M059J (cell line): ENCODE measurements at regions not wholly inside any gene's neighbourhood (a gene's known extent, or its start where the extent isn't known, plus 50 kb on each side); places are given as distances from the start of the nearest gene placed in this dataset.

Source experiments
- DNase-seq: peaks from one replicate; pipeline ENCODE4 v3.0.0-alpha.2; 2012; ENCODE audit warnings: low read depth

DNA sequence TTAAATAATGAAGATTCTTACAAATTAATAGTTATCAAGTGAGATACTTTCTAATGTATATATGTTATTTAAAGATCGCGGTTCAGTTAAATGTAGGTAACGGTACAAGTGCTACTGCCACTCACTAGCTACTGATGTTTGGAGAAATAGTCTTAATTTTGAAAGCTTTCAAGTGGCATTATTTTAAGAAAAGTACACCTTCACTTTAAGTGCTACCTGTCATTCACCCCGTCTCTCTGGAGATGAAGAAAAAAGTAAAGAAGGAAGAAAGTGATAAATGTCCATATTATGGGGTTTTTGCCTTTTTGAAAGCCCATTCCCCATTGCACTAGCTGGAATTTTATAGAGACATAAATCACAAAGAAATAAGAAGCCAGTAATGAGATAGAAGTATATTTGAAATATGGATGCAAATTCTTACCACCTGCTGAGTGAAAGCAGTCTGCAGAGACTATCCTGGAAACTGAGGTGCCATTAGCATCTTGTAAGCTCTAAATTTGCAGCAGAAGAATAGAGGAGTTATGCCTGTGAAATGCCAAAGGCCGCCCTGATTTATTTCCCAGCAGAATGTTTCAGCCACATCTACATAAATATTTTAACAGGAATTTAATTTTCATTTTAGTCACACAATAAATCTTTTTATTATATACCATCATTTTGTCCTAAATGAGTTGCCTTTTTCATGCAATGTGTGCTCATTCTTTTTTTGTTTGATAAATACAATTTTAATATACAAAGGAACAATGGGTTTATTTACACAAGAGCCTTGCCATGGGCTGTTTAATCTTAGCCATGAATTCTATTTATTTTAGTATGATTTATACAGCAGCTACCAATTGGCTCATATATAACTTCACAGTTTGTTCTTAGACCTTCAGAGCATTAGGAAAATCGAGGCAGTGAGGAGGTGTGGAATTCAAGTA lies 489.9 kb upstream of the RAG2 start:
- DNase-seq, result no peak

DNA sequence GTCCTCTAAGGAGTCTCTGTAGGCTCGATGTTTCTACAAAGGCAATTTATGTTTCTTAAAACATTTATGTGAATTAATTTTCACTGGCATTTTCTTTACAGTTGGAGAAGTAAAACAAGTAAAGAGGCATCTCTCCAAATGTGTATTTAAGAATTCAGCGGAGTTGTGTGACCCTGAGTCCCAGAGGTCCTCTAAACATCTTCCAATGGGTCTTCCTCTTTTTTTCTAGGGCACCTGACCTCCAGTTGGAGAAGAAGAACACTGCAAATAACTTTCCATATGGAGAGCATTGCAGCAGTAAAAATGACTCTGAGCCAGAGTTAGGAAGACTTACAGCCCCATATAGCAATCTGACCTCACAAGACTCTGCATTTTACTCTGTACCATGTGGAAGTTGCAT lies 480.5 kb upstream of the RAG2 start:
- no peak for DNase-seq

DNA sequence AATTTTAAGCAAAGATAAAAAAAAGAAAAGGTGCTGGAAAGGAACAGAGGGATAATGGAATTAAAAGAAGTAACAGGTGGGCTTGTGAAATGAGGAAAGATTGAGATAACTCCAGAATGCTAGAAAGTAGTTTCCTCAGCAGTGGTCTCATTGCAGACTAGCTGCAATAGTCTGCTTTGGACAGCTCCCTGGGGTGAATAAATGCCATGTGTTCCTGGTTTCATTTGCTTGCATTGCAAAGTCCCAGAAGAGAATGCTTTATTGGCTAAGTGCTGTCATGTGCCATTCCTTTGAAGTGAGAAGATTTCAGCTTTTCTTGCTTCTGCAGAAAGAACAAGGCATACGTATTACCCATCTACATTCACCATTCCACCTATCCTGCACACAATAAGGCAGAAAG lies 478.8 kb upstream of the RAG2 start:
- DNase-seq, result no peak

DNA sequence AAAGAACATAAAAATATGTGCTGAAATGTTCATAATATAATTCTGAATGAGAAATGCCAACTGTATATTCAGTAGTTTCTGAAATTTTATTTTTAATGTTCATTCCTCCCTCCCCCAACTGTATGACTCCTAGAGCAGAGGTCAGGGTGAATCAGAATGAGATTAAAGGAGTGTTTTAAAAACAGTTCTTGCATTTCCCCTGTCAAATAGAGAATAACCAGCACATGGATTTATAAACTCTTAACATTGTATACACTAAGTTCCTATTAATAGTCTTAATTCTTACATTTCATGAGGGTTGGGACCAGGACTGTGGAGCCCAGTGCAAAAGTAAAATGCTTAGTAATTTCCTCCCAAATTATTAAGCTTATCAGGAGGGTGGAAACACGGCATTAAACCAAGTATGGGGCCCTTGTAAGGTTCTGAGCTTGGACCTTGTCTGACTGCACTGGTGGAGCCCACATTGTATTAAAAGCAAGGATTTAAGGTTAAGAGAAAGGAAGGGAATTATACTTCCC lies 474.6 kb upstream of the RAG2 start:
- DNase-seq, result no peak

DNA sequence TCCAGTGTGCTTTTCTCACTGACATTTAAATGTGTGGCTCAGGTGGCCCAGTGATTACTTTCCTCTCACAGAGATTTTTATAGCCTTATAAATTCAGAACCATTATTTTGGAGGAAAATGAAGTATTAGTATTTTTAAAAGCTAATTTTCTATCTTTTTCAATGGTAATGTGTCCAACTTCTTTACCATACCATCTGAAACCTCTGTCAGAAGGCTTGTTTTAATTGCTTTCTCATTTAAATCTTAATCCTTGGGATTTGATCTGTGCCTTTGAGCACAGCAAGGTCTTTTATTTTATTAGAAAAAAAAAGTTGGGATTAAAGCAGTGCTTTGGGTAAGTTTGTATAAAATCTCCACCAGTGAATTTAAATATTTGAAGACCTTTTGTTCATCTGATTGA lies 452.3 kb upstream of the RAG2 start:
- DNase-seq, result no peak

DNA sequence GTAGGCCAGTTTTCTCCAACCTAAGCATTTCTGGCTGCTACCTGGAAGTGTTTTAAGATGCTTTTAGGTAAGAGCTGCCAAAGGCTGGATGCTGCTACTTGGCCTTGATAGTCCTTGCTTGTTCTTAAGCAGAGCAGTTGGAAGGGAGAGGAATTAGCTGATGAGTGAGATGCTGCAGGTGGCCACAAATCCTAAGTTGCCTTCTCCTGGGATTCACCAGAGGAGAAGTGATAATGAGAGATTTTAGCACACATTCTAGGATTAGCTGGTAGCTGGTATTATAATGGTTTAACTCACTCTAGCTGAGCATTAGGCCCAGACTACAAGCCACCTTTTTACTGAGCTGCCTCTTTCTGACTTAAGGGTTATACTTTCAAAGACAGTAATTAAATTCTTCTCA lies 442.9 kb upstream of the RAG2 start:
- DNase-seq, result no peak

DNA sequence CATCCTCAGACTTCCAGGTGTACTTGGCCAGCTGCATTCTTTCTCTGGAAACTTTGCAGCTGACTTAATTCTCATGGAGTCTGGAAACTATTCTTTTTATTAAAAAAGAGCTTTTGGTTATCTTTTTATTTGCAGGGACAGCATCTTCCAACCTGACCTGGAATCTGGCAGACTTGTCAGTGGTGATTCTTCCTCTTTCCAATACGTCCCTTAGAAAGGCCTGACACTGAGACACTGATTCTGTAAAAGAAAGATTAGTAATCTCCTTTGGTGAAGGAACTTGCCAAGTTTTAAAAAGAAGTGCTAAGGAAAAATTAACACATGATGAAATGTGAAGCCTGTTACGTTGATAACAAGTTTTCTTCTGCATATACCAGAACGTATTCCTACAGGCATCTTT lies 440.9 kb upstream of the RAG2 start:
- no peak for DNase-seq

DNA sequence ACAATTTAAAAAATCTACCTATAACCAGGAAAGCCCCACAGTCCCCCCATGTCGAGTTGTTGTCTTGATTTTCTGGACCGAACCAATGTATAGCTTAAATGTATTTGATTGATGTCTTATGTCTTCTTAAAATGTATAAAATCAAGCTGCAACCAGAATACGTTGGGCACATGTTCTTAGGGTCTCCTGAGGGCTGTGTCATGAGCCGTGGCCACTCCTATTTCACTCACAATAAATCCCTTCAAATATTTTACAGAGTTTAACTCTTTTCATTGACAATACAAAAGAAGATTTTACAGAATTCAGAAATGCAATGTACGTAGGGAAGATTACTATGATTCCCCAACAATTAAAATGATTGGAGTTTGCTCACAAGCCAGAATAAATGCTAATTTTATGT lies 428.7 kb upstream of the RAG2 start:
- DNase-seq, result no peak

DNA sequence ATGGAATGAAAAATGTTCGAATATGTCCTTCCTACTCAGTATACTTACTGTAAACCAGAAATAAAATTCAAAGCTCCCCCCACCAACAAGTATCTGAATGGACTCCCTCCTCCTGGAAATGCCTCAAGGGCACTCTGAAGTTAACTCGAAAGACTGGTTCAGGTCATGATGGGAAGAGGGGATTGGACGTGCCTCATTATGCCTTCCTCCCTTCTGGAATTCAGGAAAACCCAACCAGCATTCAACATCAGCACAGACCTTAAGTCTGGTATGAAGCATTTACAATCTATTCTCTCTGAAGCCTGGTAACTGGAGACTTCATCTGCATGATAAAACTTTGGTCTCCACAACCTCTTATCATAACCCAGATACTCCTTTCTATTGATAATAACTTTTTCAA lies 428.3 kb upstream of the RAG2 start:
- DNase-seq, result no peak

DNA sequence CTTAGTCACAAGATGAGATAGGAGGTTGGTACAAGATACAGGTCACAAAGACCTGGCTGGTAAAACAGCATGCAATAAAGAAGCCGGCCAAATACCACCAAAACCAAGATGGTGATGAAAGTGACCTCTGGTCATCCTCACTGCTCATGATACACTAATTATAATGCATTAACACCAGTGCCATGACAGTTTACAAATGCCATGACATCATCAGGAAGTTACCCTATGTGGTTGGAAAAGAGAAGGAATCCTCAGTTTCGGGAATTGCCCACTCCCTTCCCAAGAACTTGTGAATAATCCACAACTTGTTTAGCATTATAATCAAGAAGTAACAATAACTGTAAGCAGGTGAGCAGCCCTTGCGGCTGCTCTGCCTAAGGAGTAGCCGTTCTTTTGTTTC lies 408.5 kb upstream of the RAG2 start:
- no peak for DNase-seq

DNA sequence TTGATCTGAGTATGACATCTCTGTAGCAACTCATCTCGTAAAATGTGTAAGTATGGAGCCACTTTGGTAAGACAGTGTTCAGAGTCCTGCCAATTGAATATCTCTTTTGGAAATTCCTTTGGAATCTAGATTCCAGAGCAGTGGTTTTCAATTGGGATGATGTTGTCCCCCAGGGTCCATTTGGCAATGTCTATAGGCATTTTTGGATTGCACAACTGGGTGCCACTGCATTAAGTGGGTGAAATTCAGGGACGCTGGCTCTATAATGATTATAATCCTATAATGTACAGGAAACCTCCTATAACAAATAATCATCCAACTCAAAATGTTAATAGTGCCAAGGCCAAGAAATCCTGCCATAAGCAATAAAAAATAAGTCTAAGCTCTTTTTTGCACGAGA lies 404.8 kb upstream of the RAG2 start:
- no peak for DNase-seq

DNA sequence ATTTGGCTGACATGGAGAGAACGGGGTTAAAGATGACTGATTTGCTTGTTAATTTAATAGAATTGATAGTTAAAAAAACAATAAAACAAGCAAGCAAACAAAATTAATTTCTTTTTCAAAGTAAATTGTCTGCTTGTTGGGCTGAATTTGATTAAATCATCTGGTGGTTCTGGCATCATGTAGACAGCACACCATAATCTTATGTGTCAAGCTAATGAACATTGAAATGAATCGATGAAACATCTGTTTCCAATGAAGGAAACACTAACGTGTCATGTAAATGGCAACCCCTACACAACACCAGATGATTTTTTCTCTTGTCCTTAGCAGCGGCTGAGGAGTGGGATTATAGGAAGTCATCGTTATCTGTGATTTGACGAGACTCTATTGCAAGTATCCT lies 399.6 kb upstream of the RAG2 start:
- no peak for DNase-seq

DNA sequence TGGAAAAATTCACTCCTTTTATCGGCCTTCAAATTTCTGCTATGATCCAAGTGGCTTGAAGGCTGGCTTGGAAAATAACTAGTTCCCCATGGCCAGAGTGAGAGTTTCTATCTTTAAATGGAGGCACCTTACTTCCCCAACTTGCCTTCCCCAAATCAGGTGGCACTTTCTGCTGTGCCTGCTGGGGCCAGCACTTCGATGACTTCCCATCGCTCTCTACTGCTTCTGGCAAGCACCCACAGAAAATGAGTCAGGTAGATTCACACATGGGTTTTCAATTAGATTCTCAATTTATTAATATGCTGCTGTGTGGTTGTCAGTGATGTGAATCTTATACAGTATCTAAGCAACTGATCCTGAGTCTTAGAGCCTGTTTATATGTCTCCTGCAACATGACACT lies 398.8 kb upstream of the RAG2 start:
- peak; percentile 3 for DNase-seq

DNA sequence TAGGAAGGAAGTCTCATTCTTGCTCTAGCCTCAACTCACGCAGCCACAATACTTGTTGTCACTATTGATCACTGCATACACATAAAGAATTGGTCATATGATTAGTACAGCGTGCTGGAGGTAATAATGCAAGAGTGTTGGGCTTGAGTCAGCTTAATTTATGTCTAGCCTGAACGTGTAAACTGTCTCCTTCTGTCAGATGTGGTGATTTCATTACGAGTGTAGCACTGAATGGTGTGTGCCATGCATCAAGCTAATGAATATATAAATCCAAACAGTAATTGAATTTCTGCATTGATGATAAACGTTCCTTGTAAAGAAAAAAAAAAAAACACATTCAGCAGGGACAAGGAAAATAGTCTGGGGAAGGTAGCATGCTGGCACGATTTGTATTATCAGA lies 396.2 kb upstream of the RAG2 start:
- no peak for DNase-seq

DNA sequence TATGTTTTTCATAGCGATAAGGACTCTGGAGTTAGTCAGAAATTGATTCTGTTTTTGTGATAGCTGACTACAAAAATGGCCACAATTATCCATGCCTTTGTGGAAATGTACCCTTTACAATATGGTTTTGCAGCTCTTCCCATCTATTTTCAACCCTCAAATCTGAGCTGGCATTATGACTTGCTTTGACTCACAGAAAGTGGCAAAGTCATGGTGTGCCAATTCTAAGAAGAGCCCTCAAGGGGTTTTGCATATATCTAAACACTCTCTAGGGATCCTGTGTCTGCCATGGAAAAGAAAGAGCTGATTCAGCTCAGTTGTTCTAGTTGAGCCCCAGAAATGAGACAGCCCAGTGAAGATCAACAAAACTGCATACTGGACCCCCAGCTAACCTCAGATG lies 390.5 kb upstream of the RAG2 start:
- no peak for DNase-seq

DNA sequence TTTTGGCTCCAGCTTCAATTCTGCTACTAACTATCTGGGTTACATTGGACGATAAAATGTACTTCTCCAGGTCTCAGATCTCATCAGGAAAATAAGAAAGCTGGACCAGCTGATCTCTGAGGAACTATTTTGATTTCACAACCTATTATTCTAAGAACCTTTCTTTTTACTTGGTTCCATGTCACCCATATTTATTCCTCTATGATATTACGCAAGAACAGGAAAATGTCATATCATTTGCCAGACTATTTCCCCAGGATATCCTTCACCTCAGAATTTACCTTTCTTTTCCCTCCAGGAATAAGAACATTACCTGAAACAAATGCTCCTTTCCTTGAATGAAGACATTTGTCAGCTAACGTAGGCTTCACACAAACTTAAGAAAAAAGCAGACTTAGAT lies 387.5 kb upstream of the RAG2 start:
- DNase-seq, result no peak

DNA sequence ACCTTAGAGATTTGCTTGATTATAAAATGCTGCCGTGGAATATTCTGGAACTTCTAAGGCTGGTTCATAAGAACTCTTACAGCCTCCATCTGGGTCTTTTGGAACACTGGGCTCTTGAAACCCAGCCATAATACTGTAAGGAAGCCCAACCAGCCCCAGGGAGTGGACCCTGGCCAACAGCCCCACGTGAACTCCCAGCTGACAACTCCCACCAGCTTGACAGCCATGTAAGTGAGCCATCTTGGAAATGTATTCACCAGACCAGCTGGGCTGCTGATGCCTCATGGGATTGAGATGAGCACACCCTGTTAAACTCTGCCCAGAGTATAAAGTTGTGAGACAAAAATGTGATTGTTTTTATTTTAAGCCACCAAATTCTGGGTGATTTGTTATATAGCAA lies 378.7 kb upstream of the RAG2 start:
- DNase-seq, result no peak

DNA sequence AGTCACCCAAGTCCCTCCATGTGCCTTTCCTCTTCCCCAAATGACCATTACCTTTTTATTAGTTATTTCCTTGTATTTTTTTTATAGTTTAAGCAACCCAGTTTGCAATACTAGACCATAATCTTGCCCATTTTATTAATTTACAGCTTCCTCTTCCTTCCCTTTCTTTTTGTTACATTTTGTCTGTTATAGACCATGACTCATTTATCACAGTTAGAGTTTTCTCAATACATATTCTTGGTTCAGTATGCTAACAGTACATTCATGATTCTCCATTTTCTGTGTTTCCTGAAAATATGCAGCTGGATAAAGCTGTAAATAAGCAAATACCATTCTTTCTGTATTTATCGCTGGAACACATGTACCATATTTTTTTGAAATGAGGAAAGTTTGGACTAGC lies 376.7 kb upstream of the RAG2 start:
- DNase-seq, result no peak

DNA sequence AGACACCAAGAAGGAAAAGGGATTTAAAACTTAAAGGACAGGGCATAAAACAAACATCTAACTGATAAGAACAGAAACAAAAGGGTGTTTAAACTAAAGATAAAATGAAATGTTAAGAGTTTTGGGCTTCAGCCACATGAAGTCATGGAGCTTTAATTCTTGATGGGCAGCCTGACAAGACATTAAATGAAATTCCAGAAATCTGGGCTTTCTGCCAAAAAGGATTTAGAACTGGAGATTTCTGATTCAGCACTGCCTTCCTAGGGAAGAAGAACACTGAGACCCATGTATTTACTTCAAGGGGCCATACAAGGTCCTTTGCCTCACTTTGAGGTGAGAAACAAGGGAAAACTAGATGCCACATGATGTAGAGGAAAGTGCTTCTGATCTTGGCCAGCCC lies 355.9 kb upstream of the RAG2 start:
- peak; percentile 24 for DNase-seq

DNA sequence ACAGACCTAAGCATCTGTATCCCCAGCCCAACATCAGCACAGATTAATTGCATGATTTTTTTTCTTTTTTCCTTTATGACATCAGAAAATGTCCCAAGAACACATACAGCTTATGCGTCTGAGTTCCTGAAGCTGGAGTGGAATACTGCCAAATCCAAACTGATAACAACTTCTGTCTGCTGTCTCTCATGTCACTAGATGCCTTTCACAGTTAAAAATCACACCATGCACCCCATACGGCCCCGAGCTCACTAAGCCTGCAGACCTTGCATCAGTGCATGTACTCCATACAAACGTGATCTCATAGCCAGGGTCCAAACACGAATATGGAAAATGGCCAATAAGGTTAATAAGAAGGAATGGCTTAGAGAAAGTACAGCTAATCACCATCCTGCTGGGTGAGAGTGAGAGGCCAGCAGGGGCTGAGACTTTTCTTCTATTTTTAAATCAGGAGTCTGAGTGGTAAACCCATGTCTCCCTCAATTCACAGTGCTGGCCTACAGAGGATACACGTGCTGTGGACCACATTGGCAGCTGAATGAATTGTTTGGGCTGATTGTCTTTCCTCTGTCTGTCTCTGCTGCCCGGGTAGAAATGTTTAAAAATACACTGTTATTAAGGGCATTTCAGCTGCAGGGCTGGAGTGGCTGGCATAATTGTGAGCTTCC lies 350.6 kb upstream of the RAG2 start:
- DNase-seq, result no peak

DNA sequence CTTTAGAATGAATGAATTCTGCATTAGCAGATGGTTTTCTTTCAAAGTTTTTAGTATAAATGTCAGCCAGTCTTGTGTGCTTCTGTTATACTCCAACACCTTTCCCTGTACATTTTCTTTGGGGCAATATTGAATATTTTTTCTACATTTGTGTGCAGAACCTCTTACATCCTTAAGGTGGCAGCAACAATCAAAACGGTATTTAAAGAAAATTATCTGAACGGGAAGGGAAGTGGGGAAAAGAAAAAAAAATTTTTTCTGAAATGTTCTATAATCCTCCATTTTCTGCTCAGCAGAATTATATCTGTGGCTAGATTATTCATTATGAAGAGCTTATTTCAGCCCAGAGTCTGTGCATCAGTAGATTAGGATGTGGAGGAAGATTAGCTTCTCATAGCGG lies 347.3 kb upstream of the RAG2 start:
- no peak for DNase-seq

DNA sequence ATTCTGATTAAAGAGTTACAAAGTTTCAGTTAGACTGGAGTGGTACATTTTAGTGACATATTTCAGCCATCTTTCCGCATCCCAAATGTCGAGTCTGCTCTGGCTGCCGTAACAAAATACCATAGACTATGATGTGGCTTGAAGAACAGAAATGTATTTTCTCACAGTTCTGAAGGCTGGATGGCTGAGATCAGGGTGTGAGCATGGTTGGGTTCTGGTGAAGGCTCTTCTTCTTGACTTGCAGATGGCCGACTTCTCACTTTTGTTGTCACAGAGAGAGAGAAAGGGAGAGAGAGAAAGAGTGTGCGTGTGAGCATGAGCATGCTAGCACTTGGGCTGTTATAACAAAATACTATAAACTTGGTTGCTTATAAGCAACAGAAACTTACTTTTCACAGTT lies 335.4 kb upstream of the RAG2 start:
- DNase-seq, result no peak

DNA sequence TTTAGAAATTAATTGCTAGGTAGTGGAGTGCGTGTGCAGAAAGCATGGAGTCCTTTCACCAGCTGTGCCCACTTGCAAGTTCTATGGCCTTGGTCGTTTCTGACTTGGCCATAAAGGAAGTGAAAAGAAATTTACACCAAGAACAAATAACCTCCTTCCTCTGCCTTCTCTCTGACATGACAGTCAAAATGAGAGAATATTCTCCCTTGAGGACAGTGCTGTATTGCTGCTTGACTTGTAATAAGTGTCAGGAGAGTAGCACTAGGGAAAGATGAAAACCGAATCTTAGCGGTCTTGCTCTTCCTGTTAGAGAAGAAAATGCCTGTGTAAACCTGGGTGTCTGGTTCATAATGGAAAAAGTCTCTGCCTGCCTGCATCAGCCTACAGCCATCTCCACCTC lies 333.1 kb upstream of the RAG2 start:
- DNase-seq, result no peak
